ENCODE measurements at regions not wholly inside any gene's neighbourhood (a gene's known extent, or its start where the extent isn't known, plus 50 kb on each side); places are given as distances from the start of the nearest gene placed in this dataset.

- DNase-seq (ENCODE audit: low spot score) = no peak
- Histone ChIP-seq H3K4me1 (ENCODE audit: insufficient read depth) (no peaks in the 10 kb centered on the region), H4K20me1 (ENCODE audit: insufficient read depth, poor library complexity, severe bottlenecking) (no peaks in the 10 kb centered on the region), H3K36me3 (replicated peaks; ENCODE audit: insufficient read depth, low read depth) (no peaks in the 10 kb centered on the region), H3K27me3 (no peaks in the 10 kb centered on the region), H3K4me2 (no peak overlapping the region), H3K27ac (no peak overlapping the region), H2AFZ (no peak overlapping the region), H3K9me3 (ENCODE audit: low read depth) (no peaks in the 10 kb centered on the region), H3K9me2 (replicated peaks; ENCODE audit: insufficient read depth) (no peaks in the 10 kb centered on the region), H3K4me3 (no peak overlapping the region), H3K79me2 (no peaks in the 10 kb centered on the region)
- WGBS (ENCODE audit: low lambda C conversion rate, missing lambda C conversion rate) = 84% methylated on average over 4 of the region's 4 CpGs
- TF ChIP-seq EZH2phosphoT487 (IDR thresholded peaks at IDR 0.05; ENCODE audit: low read depth, severe bottlenecking, unreplicated experiment) (no peak), EZH2 (IDR thresholded peaks at IDR 0.05; ENCODE audit: borderline replicate concordance) (no peak), CTCF (IDR thresholded peaks at IDR 0.05; ENCODE audit: poor library complexity) (no peak)
These were observed 358.1 kb upstream of the TPK1 start for GRCh38 chr7:145193951-145194350.

- H3K79me2 ChIP-seq = no peaks in the 10 kb centered on the region
- H2AFZ ChIP-seq = no peak overlapping the region
- H3K4me2 ChIP-seq = no peak overlapping the region
- H3K9me3 ChIP-seq (ENCODE audit: low read depth) = no peaks in the 10 kb centered on the region
- WGBS (ENCODE audit: low lambda C conversion rate, missing lambda C conversion rate) = 84% methylated on average over 2 of the region's 2 CpGs
- DNase-seq (ENCODE audit: low spot score) = no peak
- no peaks in the 10 kb centered on the region for H3K36me3 ChIP-seq (replicated peaks; ENCODE audit: insufficient read depth, low read depth)
- H3K4me1 ChIP-seq (ENCODE audit: insufficient read depth) = no peaks in the 10 kb centered on the region
- no peaks in the 10 kb centered on the region for H4K20me1 ChIP-seq (ENCODE audit: insufficient read depth, poor library complexity, severe bottlenecking)
- H3K4me3 ChIP-seq = no peak overlapping the region
- H3K27me3 ChIP-seq = no peaks in the 10 kb centered on the region
- H3K9me2 ChIP-seq (replicated peaks; ENCODE audit: insufficient read depth) = no peaks in the 10 kb centered on the region
- no peak for TF ChIP-seq EZH2 (IDR thresholded peaks at IDR 0.05; ENCODE audit: borderline replicate concordance)
- no peak for TF ChIP-seq CTCF (IDR thresholded peaks at IDR 0.05; ENCODE audit: poor library complexity)
- H3K27ac ChIP-seq = no peak overlapping the region
These were observed 349.1 kb upstream of the TPK1 start for GRCh38 chr7:145184956-145185355.

GRCh38 chr7:145183069-145183468, 347.2 kb upstream of the TPK1 start:
- TF ChIP-seq CTCF (IDR thresholded peaks at IDR 0.05; ENCODE audit: poor library complexity) (no peak), EZH2phosphoT487 (IDR thresholded peaks at IDR 0.05; ENCODE audit: low read depth, severe bottlenecking, unreplicated experiment) (no peak), EZH2 (IDR thresholded peaks at IDR 0.05; ENCODE audit: borderline replicate concordance) (no peak)
- no peaks in the 10 kb centered on the region for H3K79me2 ChIP-seq
- no peak for DNase-seq (ENCODE audit: low spot score)
- no peaks in the 10 kb centered on the region for H3K36me3 ChIP-seq (replicated peaks; ENCODE audit: insufficient read depth, low read depth)
- no peak overlapping the region for H3K27ac ChIP-seq
- H2AFZ ChIP-seq = no peak overlapping the region
- no peaks in the 10 kb centered on the region for H3K4me1 ChIP-seq (ENCODE audit: insufficient read depth)
- no peaks in the 10 kb centered on the region for H3K9me3 ChIP-seq (ENCODE audit: low read depth)
- no peak overlapping the region for H3K4me2 ChIP-seq
- WGBS (ENCODE audit: low lambda C conversion rate, missing lambda C conversion rate) = 74% methylated on average over 4 of the region's 4 CpGs
- no peaks in the 10 kb centered on the region for H3K27me3 ChIP-seq
- no peak overlapping the region for H3K4me3 ChIP-seq
- H4K20me1 ChIP-seq (ENCODE audit: insufficient read depth, poor library complexity, severe bottlenecking) = no peaks in the 10 kb centered on the region
- no peaks in the 10 kb centered on the region for H3K9me2 ChIP-seq (replicated peaks; ENCODE audit: insufficient read depth)

GRCh38 chr7:145175366-145175765, 339.5 kb upstream of the TPK1 start:
- H3K36me3 ChIP-seq (replicated peaks; ENCODE audit: insufficient read depth, low read depth) = no peaks in the 10 kb centered on the region
- TF ChIP-seq EZH2phosphoT487 (IDR thresholded peaks at IDR 0.05; ENCODE audit: low read depth, severe bottlenecking, unreplicated experiment) (no peak), EZH2 (IDR thresholded peaks at IDR 0.05; ENCODE audit: borderline replicate concordance) (no peak)
- no peaks in the 10 kb centered on the region for H3K79me2 ChIP-seq
- DNase-seq (ENCODE audit: low spot score) = no peak
- no peak overlapping the region for H3K4me2 ChIP-seq
- no peaks in the 10 kb centered on the region for H4K20me1 ChIP-seq (ENCODE audit: insufficient read depth, poor library complexity, severe bottlenecking)
- H3K4me3 ChIP-seq = no peak overlapping the region
- H3K27ac ChIP-seq = no peak overlapping the region
- H3K9me2 ChIP-seq (replicated peaks; ENCODE audit: insufficient read depth) = no peaks in the 10 kb centered on the region
- no peaks in the 10 kb centered on the region for H3K9me3 ChIP-seq (ENCODE audit: low read depth)
- WGBS (ENCODE audit: low lambda C conversion rate, missing lambda C conversion rate) = 76% methylated on average over 2 of the region's 2 CpGs
- H3K4me1 ChIP-seq (ENCODE audit: insufficient read depth) = no peaks in the 10 kb centered on the region
- no peak overlapping the region for H2AFZ ChIP-seq
- H3K27me3 ChIP-seq = no peaks in the 10 kb centered on the region
